ENCODE measurements at regions not wholly inside any gene's neighbourhood (a gene's known extent, or its start where the extent isn't known, plus 50 kb on each side); places are given as distances from the start of the nearest gene placed in this dataset.

DNA sequence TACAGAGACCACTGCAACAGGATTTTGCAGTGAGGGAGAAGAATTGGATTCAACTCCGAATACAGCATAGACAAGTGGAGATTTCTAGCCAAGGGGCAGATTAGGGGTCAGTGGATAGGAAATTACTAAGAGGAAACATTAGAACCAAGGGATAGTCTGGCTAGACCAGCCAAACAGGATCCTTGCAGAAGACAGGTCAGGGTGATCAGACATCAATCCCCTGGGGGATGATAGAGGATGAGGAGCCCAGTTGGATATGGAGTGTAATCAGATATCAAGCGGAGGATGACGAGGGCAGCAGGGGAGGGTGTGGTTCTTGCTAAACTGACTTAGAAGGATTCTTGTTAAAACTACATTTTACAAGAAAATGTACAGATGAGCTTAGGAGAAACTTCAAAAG lies 424.4 kb downstream of the DAD1 start:
- Histone ChIP-seq H3K36me3 (replicated peaks; ENCODE audit: low read depth, low read length) (no peaks in the 10 kb centered on the region), H3K79me2 (ENCODE audit: low read length) (peaks cover 14% of the 10 kb centered on the region), H3K4me3 (ENCODE audit: low read length) (no peak overlapping the region), H3K9ac (ENCODE audit: low read length) (no peak overlapping the region), H3K27me3 (ENCODE audit: low read depth, low read length) (0 out of 2 replicates have a peak, but pooled peaks cover 4% of the 10 kb centered on the region), H4K20me1 (ENCODE audit: insufficient read depth, low read length) (no peaks in the 10 kb centered on the region), H3K4me2 (ENCODE audit: low read length) (no peak overlapping the region), H2AFZ (ENCODE audit: low read depth, low read length) (no peak overlapping the region), H3K9me3 (ENCODE audit: insufficient read depth, low read length) (no peaks in the 10 kb centered on the region), H3K27ac (ENCODE audit: low read length) (no peak overlapping the region), H3K4me1 (ENCODE audit: low read length) (peaks cover 26% of the 10 kb centered on the region)
- TF ChIP-seq, protein P1, sequence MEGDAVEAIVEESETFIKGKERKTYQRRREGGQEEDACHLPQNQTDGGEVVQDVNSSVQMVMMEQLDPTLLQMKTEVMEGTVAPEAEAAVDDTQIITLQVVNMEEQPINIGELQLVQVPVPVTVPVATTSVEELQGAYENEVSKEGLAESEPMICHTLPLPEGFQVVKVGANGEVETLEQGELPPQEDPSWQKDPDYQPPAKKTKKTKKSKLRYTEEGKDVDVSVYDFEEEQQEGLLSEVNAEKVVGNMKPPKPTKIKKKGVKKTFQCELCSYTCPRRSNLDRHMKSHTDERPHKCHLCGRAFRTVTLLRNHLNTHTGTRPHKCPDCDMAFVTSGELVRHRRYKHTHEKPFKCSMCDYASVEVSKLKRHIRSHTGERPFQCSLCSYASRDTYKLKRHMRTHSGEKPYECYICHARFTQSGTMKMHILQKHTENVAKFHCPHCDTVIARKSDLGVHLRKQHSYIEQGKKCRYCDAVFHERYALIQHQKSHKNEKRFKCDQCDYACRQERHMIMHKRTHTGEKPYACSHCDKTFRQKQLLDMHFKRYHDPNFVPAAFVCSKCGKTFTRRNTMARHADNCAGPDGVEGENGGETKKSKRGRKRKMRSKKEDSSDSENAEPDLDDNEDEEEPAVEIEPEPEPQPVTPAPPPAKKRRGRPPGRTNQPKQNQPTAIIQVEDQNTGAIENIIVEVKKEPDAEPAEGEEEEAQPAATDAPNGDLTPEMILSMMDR (IDR thresholded peaks at IDR 0.05; ENCODE audit: low read depth, low read length), result no peak
- TF ChIP-seq EZH2phosphoT487 (IDR thresholded peaks at IDR 0.05; ENCODE audit: low read depth), result no peak

DNA sequence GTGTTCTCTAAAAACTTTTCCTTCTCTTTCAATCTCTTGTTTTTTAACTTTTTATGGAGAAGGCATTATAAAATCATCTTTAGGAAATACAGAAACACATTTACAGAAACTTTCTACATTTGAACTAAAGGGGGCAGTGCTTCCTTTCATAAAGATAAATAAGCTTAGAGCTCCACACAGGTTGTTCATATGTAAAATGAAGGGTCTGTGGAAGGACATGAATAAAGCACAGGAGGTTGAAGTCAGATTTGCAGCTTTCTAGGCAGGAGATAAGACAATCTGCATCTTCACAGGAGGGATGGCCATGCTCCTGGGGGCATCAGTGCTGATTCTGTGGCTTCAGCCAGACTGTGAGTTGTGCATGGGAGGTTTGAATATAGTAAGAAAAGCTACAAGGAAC lies 426.0 kb downstream of the DAD1 start:
- Histone ChIP-seq H3K36me3 (replicated peaks; ENCODE audit: low read depth, low read length) (no peaks in the 10 kb centered on the region), H3K9me3 (ENCODE audit: insufficient read depth, low read length) (no peaks in the 10 kb centered on the region), H3K4me2 (ENCODE audit: low read length) (peak overlapping the region; percentile 28), H3K4me1 (ENCODE audit: low read length) (peaks cover 21% of the 10 kb centered on the region), H3K9ac (ENCODE audit: low read length) (no peak overlapping the region), H2AFZ (ENCODE audit: low read depth, low read length) (peak overlapping the region; percentile 66), H3K4me3 (ENCODE audit: low read length) (no peak overlapping the region), H3K27me3 (ENCODE audit: low read depth, low read length) (0 out of 2 replicates have a peak, but pooled peaks cover 4% of the 10 kb centered on the region), H3K79me2 (ENCODE audit: low read length) (no peaks in the 10 kb centered on the region), H3K27ac (ENCODE audit: low read length) (no peak overlapping the region), H4K20me1 (ENCODE audit: insufficient read depth, low read length) (no peaks in the 10 kb centered on the region)
- TF ChIP-seq, protein P1 (IDR thresholded peaks at IDR 0.05; ENCODE audit: low read depth, low read length), result peak; percentile 75
- no peak for TF ChIP-seq EZH2phosphoT487 (IDR thresholded peaks at IDR 0.05; ENCODE audit: low read depth)

DNA sequence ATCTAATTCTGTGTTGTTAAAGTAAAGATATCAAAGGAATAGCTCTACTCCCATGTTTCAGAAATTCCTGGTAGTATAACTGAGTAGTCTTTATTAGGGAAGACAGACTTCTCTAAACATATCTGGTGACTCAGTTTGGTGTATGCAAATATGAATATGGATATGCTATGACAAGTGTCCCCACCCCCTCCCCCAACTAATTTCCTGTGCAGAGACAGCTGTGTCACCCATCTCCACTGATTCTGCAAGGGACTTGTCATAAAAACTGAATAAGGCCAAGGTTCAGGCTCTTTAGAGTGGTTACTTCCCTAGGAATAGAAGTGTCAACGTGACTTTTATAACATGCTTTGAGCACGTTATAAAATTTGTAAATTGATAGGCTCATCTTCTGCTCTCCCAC lies 429.1 kb downstream of the DAD1 start:
- H3K9ac ChIP-seq (ENCODE audit: low read length), result no peak overlapping the region
- 0 out of 2 replicates have a peak, but pooled peaks cover 4% of the 10 kb centered on the region for H3K27me3 ChIP-seq (ENCODE audit: low read depth, low read length)
- no peak overlapping the region for H3K4me3 ChIP-seq (ENCODE audit: low read length)
- H3K4me1 ChIP-seq (ENCODE audit: low read length), result peaks cover 21% of the 10 kb centered on the region
- no peak overlapping the region for H3K4me2 ChIP-seq (ENCODE audit: low read length)
- TF ChIP-seq, protein P1 (IDR thresholded peaks at IDR 0.05; ENCODE audit: low read depth, low read length), result no peak
- no peak for TF ChIP-seq EZH2phosphoT487 (IDR thresholded peaks at IDR 0.05; ENCODE audit: low read depth)
- no peaks in the 10 kb centered on the region for H3K79me2 ChIP-seq (ENCODE audit: low read length)
- H3K9me3 ChIP-seq (ENCODE audit: insufficient read depth, low read length), result no peaks in the 10 kb centered on the region
- no peak overlapping the region for H3K27ac ChIP-seq (ENCODE audit: low read length)
- no peaks in the 10 kb centered on the region for H4K20me1 ChIP-seq (ENCODE audit: insufficient read depth, low read length)
- no peaks in the 10 kb centered on the region for H3K36me3 ChIP-seq (replicated peaks; ENCODE audit: low read depth, low read length)
- H2AFZ ChIP-seq (ENCODE audit: low read depth, low read length), result no peak overlapping the region

DNA sequence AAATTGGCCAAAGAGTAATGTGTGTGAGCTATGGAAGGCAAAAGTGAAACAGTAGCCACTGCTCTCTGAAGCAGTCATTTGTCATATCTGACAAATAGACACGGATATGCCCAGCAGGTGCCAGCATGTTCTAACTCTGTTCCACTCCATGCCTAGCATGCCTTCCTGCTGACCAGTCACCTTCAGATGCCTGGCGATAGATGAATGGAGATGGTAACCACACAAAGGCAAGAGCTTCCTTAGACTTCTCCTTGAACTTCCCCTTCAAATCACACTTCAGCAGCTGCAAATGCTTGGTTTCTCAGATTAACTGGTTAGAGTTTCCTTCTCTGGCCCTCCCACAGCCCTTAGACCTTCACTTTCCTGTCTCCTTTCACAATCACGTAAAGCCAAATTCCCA lies 429.9 kb downstream of the DAD1 start:
- no peak overlapping the region for H3K9ac ChIP-seq (ENCODE audit: low read length)
- no peaks in the 10 kb centered on the region for H4K20me1 ChIP-seq (ENCODE audit: insufficient read depth, low read length)
- no peaks in the 10 kb centered on the region for H3K79me2 ChIP-seq (ENCODE audit: low read length)
- H2AFZ ChIP-seq (ENCODE audit: low read depth, low read length), result no peak overlapping the region
- H3K36me3 ChIP-seq (replicated peaks; ENCODE audit: low read depth, low read length), result no peaks in the 10 kb centered on the region
- no peak overlapping the region for H3K27ac ChIP-seq (ENCODE audit: low read length)
- no peaks in the 10 kb centered on the region for H3K9me3 ChIP-seq (ENCODE audit: insufficient read depth, low read length)
- no peaks in the 10 kb centered on the region for H3K27me3 ChIP-seq (ENCODE audit: low read depth, low read length)
- H3K4me1 ChIP-seq (ENCODE audit: low read length), result peaks cover 21% of the 10 kb centered on the region
- peak overlapping the region; percentile 27; the same call in 1 of the 2 replicates for H3K4me2 ChIP-seq (ENCODE audit: low read length)
- TF ChIP-seq, protein P1 (IDR thresholded peaks at IDR 0.05; ENCODE audit: low read depth, low read length), result no peak
- TF ChIP-seq EZH2phosphoT487 (IDR thresholded peaks at IDR 0.05; ENCODE audit: low read depth), result no peak
- no peak overlapping the region for H3K4me3 ChIP-seq (ENCODE audit: low read length)

Measured in OCI-LY3 (cell line).